Ovary (tissue), 3 donors: ENCODE measurements at regions not wholly inside any gene's neighbourhood (a gene's known extent, or its start where the extent isn't known, plus 50 kb on each side); places are given as distances from the start of the nearest gene placed in this dataset.

Source experiments
- EP300 ChIP-seq: sonication (generic); formaldehyde crosslinking; IDR thresholded peaks from one replicate; pipeline ENCODE4 v1.6.1; 2017; ENCODE audit warnings: antibody characterized with exemption
- POLR2A ChIP-seq: fragments of 450-650 bp; IDR thresholded peaks from one replicate; pipeline ENCODE4 v1.6.1; 2017; ENCODE audit warnings: antibody characterized with exemption, mild to moderate bottlenecking, moderate library complexity
- TF ChIP-seq, protein P1 (sequence below), 3 donors: fragments of 450-650 bp in 2 of 3; fragments of 200-600 bp in 1 of 3; IDR thresholded peaks; one replicate each; pipeline versions ENCODE4 v1.5.1 to v1.8.0; 2016 to 2022; ENCODE audit warnings: antibody characterized with exemption in 3 of 3, mild to moderate bottlenecking in 1 of 3
- donor health status: DM: no; HTN: no; CAD: no.

DNA sequence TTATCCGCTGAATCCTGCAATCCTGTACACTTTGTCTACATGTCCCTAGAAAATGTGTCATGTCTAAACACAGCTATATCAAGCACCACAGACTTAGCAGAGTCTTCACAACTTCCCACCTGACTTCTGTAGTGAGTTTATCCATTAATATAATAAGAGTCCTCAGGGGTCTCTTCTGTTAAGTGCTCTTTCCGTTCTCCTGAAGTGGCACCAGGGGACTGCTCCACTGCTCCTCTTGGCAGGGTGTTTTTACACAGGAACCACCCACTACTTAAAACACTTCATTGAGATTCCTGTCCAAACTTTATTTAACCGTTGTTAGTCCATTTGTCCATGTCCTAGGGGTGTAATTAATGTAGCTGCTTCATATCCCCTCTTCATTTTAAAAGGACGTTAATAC, 1000.4 kb downstream of the STPG2 start:
- TF ChIP-seq, protein P1, sequence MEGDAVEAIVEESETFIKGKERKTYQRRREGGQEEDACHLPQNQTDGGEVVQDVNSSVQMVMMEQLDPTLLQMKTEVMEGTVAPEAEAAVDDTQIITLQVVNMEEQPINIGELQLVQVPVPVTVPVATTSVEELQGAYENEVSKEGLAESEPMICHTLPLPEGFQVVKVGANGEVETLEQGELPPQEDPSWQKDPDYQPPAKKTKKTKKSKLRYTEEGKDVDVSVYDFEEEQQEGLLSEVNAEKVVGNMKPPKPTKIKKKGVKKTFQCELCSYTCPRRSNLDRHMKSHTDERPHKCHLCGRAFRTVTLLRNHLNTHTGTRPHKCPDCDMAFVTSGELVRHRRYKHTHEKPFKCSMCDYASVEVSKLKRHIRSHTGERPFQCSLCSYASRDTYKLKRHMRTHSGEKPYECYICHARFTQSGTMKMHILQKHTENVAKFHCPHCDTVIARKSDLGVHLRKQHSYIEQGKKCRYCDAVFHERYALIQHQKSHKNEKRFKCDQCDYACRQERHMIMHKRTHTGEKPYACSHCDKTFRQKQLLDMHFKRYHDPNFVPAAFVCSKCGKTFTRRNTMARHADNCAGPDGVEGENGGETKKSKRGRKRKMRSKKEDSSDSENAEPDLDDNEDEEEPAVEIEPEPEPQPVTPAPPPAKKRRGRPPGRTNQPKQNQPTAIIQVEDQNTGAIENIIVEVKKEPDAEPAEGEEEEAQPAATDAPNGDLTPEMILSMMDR (IDR thresholded peaks at IDR 0.05): no peak
- TF ChIP-seq POLR2A: no peak
- TF ChIP-seq EP300: no peak
